ENCODE measurements at regions not wholly inside any gene's neighbourhood (a gene's known extent, or its start where the extent isn't known, plus 50 kb on each side); places are given as distances from the start of the nearest gene placed in this dataset.

DNA sequence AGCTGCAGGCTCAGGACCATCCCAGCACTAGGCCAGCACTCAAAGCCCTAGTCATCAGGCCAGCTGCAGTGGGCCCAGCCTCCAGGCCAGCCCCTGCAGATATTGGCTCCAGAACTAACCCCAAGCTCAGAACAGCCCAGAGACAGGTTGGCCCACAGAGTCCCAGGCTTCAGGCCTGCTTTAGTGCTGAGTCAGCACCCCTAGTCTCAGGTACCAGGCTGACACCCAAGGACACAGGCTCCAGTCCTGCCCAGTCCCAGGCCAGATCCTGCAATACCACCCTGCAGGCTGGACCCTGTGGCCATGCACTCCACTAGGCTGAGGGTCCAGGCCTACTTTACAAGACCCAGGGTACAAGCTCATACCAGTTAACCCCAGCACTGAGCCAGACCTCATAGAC, 234.4 kb upstream of the GPRIN3 start:
- DNase-seq: no peak

DNA sequence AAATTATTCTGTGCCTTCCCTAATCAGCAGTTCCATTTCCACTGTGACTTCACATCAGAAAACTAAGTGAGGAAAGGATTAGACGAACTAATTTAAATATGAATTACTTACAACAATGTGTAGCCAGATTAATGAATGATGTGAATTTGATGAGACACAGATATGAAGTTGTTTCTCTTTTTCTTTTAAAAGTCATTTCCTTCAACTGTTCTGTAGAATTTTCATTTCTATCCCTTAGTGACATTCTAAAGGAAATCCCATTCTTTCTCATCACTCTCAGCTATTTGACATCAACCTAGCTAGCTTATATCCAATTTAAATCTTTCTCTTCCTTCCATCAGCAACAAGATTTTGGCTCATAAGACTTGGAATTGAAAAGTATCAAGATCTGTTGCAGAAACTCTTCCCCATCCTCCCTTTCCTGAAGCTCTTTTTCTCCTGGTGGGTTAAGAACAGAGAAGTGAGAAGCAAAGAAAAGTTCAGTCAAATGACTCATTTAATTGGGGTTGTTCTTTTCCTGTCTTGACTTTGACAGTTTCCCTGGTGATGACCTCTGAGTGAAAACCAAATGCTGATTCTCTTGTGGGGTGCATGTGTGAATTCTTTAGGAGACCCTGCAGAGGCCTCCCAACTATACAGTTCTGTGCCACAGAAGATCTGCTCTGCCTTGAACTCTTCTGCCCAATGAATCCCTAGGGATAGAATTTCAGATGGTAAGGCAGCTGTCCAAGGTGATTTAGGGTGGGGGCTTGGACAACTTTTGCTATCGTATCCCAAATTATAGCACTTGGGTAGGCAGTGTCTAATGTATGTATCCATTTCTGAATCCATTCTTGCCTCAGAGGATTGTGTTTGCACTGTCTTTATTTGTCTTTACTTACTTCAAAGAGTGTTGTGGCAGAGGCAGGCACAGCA, 232.5 kb upstream of the GPRIN3 start:
- DNase-seq: no peak

DNA sequence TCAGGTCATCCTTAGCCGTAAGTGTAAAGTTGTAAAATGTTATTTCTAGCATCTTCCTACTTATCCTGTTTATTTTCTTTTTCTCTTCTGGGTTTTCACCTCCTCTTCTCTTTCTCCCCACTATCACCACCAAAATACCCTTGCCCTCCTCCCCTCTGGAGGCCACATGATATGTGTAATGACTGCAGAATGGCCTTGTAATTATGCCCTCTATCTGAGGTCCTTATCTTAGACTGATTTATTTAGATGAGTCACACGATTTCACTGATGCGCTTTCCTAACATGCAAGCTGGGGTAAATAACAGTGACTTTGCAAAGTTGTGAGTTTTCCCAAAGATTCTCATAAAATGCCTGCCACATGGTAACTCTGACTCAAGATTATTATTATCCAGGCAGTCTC, 231.8 kb upstream of the GPRIN3 start:
- no peak for DNase-seq

DNA sequence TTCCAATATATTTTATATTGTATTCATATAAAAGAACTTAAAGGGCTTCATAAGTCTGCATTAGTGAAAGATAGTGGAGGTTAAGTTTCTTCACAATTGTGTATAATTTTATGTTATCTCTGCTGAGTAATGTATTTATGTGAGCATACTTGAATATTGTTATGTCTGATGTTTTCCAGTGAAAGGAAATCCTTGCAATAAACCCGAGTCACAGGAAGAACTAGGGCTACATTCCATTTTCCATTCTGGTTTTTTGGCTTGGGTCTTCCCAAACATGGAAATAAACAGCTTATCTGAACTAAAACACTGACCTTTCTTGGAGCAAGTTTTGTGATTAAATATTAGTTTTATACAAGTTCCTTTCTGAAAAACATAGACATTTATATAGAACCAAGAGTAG, 231.3 kb upstream of the GPRIN3 start:
- DNase-seq: no peak

DNA sequence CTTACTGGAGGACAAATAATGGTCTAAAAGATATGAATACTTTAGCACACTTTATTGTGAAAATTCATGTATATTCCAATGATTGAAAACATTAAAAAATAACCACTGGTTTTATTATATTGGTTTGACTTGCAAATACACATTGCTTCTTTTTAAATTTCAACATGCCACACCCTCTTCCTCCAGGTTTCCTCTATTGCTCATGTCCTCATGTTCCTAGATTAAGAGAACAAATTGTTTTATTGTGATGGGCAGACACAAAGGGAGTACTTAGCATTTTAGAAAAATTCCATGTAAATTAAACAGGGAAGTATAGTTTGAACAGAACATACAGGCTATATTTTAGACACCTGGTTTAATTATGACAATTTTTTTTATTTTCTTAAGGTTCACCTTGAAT, 230.6 kb upstream of the GPRIN3 start:
- no peak for DNase-seq

DNA sequence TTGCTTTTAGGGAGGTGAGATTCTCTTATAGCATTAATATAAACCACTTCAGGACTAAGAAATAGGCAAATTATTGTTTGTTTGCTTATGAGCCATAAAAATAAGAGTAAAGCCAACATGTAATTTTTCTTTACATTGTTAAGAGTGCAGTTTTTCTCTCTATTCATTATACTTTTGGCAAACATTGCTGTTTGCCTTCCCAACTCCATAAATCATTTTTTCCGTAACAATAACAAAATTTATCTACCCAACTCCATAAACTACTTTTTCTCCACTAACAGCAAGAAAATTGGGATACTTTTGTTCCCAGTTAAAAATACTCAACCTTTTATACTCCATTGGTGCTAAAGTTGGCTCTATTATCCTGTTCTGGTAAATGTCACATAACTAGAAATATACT, 229.7 kb upstream of the GPRIN3 start:
- DNase-seq: no peak

DNA sequence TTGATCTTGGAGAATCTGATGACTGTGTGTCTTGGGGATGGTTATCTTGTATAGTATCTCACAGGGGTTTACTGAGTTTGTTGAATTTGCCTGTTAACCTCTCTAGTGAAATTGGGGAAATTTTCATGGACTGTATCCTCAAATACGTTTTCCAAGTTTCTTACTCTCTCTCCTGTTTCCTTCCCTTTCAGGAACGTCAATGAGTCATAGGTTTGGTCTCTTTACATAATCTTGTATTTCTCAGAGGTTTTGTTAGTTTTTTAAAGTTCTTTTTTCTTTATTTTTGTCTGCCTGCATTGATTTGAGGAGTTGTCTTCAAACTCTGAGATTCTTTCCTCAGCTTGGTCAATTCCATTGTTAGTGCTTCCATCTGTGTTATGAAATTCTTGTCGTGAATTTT, 227.7 kb upstream of the GPRIN3 start:
- DNase-seq: no peak

DNA sequence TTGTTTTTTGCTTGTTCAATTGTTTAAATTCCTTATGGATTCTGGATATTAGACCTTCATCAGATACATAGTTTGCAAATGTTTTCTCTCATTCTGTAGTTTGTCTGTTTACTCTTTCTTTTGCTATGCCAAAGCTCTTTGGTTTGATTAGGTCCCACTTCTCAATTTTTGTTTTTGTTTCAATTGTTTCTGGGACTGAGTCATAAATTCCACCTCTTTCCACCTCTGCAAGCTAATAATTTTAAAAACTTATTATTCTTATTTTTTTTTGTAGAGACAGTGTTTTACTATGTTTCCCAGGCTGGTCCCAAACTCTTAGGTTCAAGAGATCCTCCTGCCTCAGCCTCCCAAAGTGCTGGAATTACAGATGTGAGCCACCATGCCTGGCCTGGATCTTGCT, 226.8 kb upstream of the GPRIN3 start:
- DNase-seq: no peak

DNA sequence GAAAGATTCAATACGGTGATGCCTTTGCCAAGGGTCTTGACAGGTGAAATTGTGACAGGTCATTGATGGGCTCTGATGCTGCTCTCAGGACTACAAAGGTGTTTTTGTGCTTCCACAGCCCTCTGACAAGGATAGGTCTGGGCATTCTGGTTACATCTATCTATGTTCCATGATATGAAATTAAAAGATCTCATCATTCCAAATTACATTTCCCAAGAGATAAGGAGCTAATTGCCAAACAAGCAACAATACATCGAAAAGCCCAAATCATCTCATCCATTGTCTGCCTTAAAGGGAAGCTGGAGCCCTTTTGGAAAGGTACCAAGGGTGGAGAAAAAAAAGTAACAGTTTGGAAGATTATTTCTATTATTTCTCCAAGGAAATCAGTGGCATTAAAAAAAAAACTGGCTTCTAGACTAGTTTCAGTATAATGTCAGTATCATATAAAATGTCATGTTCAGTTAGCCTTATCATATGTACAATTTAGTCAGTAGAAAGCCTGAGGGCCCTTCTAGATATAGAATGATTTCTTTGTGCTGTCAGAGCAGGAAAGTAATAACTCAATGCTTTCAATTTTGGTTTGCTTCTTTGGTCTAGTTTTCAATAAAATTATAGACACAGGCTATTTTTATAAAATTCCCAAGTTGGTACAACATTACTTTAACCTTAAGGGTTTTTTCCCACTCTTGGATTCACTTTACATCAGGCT, 224.5 kb upstream of the GPRIN3 start:
- DNase-seq: no peak

DNA sequence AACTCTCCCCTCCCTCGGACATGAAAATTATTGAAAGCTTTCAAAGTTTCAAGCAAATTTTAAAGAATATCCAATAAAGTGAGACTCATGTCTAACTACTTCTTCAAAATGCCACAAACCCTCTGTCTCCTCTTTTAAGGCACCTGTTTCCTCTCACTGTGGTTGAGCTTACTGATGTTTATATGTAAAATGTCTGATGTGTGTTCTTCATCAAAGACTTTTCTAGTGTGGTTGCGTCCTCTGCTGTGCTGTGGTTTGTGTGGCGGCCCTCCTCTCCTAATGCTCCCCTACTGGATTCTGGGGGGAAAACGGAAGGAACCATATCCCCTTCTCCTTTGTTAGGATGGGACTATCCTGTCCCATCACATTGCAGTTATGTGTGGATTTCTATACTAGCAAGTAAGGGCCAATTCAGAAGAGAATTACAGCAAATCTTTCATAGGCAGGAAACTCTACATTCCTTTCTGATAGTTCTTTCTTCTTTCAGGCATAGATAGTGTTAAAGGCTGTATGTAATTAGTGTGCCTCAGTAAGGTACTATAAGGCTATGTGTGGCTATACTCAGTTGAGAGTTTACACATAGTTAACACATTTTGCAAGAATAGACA, 221.0 kb upstream of the GPRIN3 start:
- no peak for DNase-seq

DNA sequence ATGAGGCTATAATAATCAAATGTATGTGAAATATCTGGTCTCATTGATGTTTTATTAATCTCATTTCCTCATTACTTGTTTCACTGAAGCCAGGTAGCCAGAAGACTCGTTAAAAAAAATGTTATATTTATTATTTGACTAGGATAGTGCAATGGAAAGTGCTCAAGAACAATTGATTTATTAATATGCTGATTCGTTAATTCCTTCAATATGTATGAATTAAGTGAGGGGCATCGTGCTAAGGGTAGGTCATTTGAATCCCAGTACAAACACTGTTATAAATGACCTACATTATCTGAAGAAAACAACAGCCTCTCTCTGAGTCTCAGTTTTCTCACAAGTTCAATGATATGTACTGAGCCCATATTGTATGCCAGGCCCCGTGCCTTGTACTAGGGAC, 214.2 kb upstream of the GPRIN3 start:
- no peak for DNase-seq

DNA sequence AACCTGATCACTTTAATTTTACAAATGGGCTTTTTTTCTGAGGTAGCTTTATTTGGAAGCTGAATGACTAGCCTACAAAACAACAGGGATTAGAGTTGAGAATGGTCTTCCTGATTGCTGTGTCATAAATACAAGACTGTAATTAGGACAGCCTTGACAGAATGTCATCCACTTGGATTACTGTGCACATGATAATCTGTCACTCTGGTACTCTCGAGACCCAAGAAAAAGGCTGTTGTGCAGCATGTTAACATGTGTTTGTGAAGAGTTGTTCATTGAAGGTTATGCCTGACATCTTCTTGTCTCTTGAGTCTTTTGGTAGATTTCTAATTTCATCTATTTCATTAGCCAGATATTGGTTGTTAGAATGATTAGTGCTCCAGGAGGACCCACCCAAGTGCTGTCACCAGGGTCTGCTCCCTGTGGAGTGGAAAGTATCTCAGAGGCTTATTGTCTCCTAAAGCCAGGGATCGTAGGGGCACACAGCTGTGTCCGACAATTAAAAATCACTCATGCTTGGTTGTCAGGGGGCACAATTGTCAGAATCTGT, 212.2 kb upstream of the GPRIN3 start:
- no peak for DNase-seq

DNA sequence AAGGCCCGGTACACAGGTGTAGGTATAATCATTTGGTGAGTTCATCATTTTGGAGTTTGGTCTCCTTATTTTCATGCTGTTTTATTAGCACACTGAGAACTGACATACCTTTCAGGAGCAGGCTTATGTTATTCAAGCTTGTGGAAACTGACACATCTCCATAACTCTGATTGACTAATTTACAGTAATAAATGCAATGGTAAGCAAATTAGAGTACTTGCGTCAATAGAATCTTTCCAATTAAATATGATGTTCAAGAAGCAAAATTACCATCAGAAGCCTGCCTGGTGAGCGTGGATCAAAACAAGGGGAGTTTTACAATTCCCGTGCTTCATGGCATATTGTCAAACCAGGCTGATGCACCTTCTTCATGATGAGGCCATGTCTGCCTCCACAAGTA, 210.7 kb upstream of the GPRIN3 start:
- no peak for DNase-seq

DNA sequence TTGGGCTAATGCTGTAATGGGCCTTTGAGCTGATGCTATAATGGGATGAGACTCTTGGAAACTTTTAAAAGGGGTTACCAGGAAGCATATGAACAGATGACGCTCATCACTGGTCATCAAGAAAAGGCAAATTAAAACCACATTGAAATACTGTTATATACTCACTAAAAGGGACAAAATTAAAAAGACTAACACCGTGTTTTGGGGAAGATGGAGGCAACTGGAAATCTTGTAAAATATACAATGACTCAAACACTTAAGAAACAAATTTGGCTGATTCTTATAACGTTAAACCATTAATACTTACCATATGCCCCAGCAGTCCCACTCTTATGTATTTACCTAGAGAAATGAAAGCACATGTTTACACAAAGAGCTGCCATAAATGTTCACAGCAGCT, 207.2 kb upstream of the GPRIN3 start:
- no peak for DNase-seq

DNA sequence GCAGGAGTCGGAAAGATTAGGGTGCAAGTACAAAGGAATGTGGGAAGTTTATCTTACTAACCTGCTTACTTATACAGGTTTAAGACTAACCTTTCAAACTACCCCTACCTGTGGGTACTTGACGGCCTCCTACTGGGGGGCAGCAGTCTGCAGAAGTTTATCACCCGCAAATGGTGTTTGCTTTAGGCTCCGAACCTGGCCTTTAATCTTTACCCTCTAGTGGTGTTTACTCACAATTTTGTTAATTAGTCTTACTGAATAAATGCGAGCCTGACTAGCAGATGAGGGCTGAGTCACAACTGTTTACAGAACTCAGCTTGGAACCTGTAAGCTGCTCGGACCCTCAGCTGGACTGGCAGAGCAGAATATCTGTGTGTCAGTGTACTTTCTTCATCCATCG, 204.2 kb upstream of the GPRIN3 start:
- DNase-seq: no peak

DNA sequence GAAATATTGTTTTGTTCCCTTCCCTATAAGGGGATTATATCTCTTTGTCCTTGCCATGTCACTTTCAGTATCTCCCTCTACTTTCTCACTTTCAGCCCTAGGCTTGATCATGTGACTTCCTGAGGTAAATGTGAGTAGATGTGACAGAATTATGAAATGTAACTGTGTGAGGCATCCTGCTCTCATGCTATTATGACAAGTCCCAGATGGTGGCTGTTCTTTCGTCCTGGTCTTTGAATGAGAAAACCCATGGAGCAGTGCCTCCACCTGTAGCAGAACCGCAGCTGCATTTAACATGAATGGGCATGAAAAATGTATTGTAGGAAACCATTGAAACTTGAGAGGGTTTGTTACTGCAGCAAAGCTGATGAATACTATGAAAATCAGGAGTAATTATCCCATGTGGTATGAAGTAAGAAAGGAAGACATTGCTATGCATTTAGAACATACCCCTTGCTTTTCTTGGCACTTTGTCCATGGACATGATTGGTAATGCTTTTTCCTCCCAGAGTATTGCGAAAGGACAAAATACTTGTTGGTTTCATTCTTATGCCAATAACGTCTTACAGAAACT, 202.2 kb upstream of the GPRIN3 start:
- DNase-seq: no peak

DNA sequence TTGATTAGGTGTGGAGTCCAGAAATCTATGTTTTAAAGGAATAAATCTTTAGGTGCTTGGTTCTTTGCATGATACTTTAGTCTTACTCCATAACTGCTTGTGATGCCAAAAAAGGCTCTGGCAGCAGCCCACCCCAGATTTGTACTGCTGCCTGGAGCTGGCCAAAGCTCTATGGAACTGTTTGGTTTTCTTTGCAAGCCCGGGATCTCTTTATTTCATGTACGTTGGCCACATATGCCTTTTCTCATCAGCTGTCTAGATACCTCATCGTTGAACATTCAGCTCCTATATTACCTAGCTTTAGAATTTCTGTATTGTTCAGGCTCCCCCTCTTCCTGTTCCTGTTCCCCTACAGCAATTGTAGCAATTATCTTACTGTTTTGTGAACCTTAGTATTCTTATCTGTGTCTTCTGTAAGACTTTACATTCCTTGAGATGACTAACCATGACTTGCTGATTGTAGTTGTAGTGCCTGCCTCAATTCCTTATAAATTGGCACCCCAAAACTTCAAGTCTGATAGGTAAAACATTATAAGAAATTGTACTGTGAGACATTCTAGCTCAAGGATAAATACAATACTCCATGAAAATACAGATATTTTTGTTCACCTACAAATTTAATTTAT, 199.4 kb upstream of the GPRIN3 start:
- no peak for DNase-seq

DNA sequence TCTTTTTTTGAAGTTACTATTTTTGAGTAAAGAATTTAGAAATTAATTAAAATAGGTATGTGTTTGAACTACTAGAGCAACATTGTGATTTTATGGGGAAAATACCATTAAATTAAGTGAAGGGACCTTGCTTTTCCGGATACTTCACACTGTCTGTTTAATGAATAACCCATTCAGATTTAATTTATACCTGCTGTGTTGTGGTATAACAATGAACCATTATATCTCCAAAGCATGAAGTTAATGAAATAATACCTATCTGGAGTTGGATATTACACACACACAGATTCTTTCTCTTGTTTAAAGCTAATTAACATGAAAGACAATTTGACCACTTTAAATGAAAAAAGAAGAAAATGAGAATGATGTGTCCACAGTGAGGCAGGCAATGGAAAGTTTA, 195.0 kb upstream of the GPRIN3 start:
- DNase-seq: no peak

DNA sequence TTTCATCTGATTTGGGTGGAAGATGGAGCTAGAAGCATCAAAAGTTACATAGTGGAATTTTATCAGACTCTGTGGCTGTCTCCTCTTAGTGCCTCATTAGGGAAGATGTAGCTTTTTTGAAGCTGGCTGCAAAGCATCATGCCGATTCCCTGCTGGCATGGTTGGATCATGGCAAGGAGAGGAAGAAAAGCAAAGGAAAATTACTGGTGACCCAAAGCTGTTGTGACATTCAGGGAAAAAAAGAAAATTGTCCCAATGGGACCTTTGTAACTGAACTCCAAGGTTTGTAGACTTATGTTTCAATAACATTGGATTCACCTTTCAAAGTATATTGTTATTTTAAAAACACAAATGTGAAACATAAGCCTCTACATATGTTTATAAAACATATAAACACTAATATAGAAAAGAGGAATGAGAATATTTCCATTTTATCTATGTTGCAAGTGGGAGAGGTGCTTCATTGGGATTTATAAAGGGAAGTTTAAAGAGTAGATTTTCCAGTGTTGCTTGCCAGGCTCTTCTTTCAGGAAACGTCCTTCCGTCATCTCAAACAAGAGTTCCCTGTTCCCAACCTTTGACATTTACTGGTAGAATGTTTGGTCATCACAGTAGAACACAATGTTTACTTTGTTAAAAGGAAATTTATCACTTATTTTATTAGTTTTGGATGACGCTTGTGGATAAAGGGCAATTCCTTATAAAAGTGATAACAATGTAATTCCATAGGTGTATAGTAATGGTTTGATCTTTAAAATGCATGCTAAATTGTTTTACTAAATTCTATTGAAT, 190.1 kb upstream of the GPRIN3 start:
- no peak for DNase-seq

DNA sequence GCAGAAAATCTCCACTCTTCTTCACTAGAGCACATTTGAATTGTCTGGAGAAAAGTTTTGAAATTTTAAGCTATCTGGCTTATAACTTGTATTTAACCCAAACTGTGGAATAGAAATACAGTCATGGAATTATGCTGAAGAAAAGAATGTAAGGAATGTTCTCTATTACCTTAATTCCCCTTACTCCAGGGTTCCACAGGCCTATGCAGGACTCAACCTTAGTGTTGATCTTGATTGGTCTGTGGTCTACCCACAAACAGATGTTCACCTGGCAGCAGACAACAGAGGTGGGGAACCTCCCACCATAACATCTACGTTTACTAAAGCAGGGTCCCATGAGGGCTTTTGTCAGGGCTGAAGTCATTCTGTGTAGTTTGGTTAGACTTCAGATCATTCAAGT, 189.3 kb upstream of the GPRIN3 start:
- DNase-seq: no peak

DNA sequence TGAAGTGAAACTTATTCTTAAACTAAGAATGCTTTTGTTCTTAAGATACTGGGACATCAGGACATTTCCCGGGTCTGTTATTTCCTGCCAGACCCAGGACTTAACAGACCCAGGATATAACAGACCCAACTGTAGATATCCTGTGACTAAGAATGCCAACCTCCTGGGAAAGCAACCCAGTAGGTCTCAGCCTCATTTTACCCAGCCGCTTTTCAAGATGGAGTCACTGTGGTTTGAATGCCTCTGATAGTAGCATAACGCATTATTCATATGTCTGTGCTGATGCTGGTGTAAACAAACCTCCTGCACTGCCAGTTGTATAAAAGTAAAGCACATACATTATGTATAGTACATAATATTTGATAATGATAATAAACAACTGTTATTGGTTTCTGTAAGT, 185.8 kb upstream of the GPRIN3 start:
- no peak for DNase-seq

DNA sequence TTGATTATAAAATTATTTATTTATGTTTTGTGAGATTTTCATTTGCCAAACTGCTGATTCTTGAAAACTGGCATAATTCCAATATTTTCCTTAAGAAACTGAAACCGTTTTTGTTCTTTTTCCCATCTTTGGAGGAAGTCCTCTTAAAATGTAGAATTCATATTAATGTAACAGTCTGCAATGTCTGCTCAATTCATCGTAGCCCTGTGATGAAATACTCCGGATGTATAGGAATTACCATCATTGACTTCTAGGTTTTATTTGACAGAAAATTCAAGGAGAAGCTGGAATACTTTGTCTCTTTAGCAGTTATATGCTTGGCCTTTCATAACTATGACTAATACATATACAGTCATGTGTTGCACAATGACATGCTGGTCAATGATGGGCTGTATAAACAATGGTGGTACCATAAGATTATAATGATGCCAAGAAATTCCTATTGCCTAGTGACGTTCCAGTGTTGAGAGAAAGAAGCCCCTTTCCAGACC, 185.0 kb upstream of the GPRIN3 start:
- no peak for DNase-seq
